Ovary (tissue), 7 donors: ENCODE measurements at regions not wholly inside any gene's neighbourhood (a gene's known extent, or its start where the extent isn't known, plus 50 kb on each side); places are given as distances from the start of the nearest gene placed in this dataset.

Source experiments
- DNase-seq, 5 donors: peaks; one replicate each; pipeline ENCODE4 v3.0.0-alpha.2; 2019 to 2020
- H3K27ac ChIP-seq, 2 donors: fragments of 200-600 bp; one replicate each; pipeline versions ENCODE4 v1.5.1 to v1.8.0; 2019 to 2022
- H3K27me3 ChIP-seq: fragments of 200-600 bp; one replicate; pipeline ENCODE4 v1.8.0; 2022
- H3K36me3 ChIP-seq: fragments of 200-600 bp; sonication (generic); one replicate; pipeline ENCODE4 v1.5.1; 2019
- H3K4me1 ChIP-seq: one replicate; pipeline ENCODE4 v1.8.1; 2013; ENCODE audit warnings: mild to moderate bottlenecking, moderate library complexity; ENCODE audit not compliant: insufficient read depth
- H3K4me3 ChIP-seq: fragments of 200-600 bp; sonication (generic); one replicate; pipeline ENCODE4 v1.5.1; 2017
- H3K9me3 ChIP-seq, 2 donors: fragments of 200-600 bp in 1 of 2; sonication (generic) in 1 of 2; one replicate each; pipeline versions ENCODE4 v1.5.1 to v1.8.1; 2013 to 2019; ENCODE audit warnings: mild to moderate bottlenecking in 1 of 2, moderate library complexity in 1 of 2
- EP300 ChIP-seq: sonication (generic); formaldehyde crosslinking; IDR thresholded peaks from one replicate; pipeline ENCODE4 v1.6.1; 2017; ENCODE audit warnings: antibody characterized with exemption
- POLR2A ChIP-seq: fragments of 450-650 bp; IDR thresholded peaks from one replicate; pipeline ENCODE4 v1.6.1; 2017; ENCODE audit warnings: antibody characterized with exemption, mild to moderate bottlenecking, moderate library complexity
- WGBS, 3 donors: extraction: QIAGEN DNeasy Blood & Tissue Kit in 1 of 3; methylation state at CpG; one replicate each; pipeline versions ENCODE4 v1.1.5 to v1.1.7; 2013 to 2017; 5-methylcytosine and 5-hydroxymethylcytosine counted together
- intact Hi-C, 4 donors: fragments of 100-400 bp; cut with DNase I; formaldehyde crosslinking; loops; one replicate each; pipeline versions ENCODE4 v1.11.0 to v1.15.1; 2022 to 2023
- TF ChIP-seq, protein P1 (sequence below), 3 donors: fragments of 450-650 bp in 2 of 3; fragments of 200-600 bp in 1 of 3; IDR thresholded peaks; one replicate each; pipeline versions ENCODE4 v1.5.1 to v1.8.0; 2016 to 2022; ENCODE audit warnings: antibody characterized with exemption in 3 of 3, mild to moderate bottlenecking in 1 of 3
- donor health status: DM: no; HTN: no; CAD: no; lungs with moderate emphysema.
- donor health status: DM: no; HTN: no; CAD: no.
- donor health status: Bipolar disorder and iron deficiency.
- donor health status: DM: no; HTN: no; CAD: no.
- donor health status: DM: yes; HTN: yes; CAD: no.

DNA sequence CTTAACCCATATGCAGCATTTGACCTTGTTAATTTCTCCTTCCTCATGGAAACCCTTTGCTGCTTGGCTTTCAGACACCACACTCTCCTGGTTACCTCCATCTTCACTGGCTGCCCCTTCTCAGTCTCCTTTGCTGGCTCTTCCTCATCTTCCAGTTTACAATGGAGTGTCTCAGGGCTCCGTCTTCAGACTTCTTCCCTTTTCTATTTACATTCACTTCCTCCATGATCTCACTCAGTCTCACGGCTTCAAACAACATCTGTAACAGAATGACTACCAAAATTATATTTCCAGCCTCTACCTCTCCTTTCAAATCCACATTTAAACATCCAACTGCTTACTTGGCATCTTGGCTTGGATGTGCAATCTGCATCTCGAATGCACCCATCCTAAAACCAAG lies 140.4 kb downstream of the DKK1 start:
- no peak overlapping the region for H3K4me3 ChIP-seq
- no peak overlapping the region for H3K27ac ChIP-seq
- no peaks in the 10 kb centered on the region for H3K4me1 ChIP-seq
- no peaks in the 10 kb centered on the region for H3K36me3 ChIP-seq
- no peaks in the 10 kb centered on the region for H3K27me3 ChIP-seq
- 77 to 85% (median 80%) methylated on average over 3 of the region's 3 CpGs for WGBS, 3 donors
- no peak for DNase-seq
- intact Hi-C loops = no loop called here
- H3K9me3 ChIP-seq = no peaks in the 10 kb centered on the region
- TF ChIP-seq, protein P1, sequence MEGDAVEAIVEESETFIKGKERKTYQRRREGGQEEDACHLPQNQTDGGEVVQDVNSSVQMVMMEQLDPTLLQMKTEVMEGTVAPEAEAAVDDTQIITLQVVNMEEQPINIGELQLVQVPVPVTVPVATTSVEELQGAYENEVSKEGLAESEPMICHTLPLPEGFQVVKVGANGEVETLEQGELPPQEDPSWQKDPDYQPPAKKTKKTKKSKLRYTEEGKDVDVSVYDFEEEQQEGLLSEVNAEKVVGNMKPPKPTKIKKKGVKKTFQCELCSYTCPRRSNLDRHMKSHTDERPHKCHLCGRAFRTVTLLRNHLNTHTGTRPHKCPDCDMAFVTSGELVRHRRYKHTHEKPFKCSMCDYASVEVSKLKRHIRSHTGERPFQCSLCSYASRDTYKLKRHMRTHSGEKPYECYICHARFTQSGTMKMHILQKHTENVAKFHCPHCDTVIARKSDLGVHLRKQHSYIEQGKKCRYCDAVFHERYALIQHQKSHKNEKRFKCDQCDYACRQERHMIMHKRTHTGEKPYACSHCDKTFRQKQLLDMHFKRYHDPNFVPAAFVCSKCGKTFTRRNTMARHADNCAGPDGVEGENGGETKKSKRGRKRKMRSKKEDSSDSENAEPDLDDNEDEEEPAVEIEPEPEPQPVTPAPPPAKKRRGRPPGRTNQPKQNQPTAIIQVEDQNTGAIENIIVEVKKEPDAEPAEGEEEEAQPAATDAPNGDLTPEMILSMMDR (IDR thresholded peaks at IDR 0.05) = no peak
- TF ChIP-seq POLR2A (no peak), EP300 (no peak)

- H3K4me3 ChIP-seq = no peak overlapping the region
- no peaks in the 10 kb centered on the region for H3K4me1 ChIP-seq
- no peak for DNase-seq
- WGBS, 3 donors = 58 to 71% (median 64%) methylated on average over 3 of the region's 3 CpGs
- intact Hi-C loops = no loop called here
- H3K36me3 ChIP-seq = no peaks in the 10 kb centered on the region
- TF ChIP-seq, protein P1 (IDR thresholded peaks at IDR 0.05) = no peak
- TF ChIP-seq POLR2A (no peak), EP300 (no peak)
- H3K27ac ChIP-seq = no peak overlapping the region
- H3K9me3 ChIP-seq = no peaks in the 10 kb centered on the region
- H3K27me3 ChIP-seq = no peaks in the 10 kb centered on the region
These were observed 141.0 kb downstream of the DKK1 start for GRCh38 chr10:52455098-52455497.

DNA sequence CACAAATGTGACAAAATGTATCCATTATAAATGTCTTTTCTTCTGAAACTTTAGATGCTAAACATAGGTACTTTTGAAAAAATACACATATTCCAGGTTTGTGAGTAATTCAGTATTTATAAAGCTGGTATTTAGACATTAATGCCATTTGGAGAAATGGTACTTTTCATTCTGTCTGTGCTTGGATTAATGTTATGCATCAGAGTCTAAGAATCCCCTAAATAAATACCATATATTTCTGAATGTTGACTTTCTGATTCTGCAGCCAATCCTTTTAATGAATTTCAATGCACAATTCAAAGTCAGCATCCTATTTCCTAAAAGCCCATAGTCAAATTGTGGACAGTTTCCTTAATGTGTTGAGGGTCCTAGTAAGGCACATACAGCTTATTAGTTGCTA lies 145.0 kb downstream of the DKK1 start:
- Histone ChIP-seq H3K27ac (no peak overlapping the region), H3K4me3 (no peak overlapping the region), H3K9me3 (no peaks in the 10 kb centered on the region), H3K27me3 (no peaks in the 10 kb centered on the region), H3K4me1 (no peaks in the 10 kb centered on the region), H3K36me3 (no peaks in the 10 kb centered on the region)
- intact Hi-C loops = no loop called here
- TF ChIP-seq EP300 (no peak), POLR2A (no peak)
- TF ChIP-seq, protein P1 (IDR thresholded peaks at IDR 0.05) = no peak
- no peak for DNase-seq

- no peaks in the 10 kb centered on the region for H3K9me3 ChIP-seq
- no peak overlapping the region for H3K4me3 ChIP-seq
- DNase-seq = no peak
- no peak for TF ChIP-seq EP300
- TF ChIP-seq, protein P1 (IDR thresholded peaks at IDR 0.05) = no peak
- TF ChIP-seq POLR2A = no peak
- H3K36me3 ChIP-seq = no peaks in the 10 kb centered on the region
- WGBS, 3 donors = 48 to 74% (median 61%) methylated on average over 1 of the region's 1 CpG
- intact Hi-C loops = no loop called here
- no peaks in the 10 kb centered on the region for H3K27me3 ChIP-seq
- H3K27ac ChIP-seq = no peak overlapping the region
- H3K4me1 ChIP-seq = no peaks in the 10 kb centered on the region
These were observed 149.7 kb downstream of the DKK1 start for GRCh38 chr10:52463826-52464225.
